HPDE6-E6E7 (cell line): ENCODE measurements at regions not wholly inside any gene's neighbourhood (a gene's known extent, or its start where the extent isn't known, plus 50 kb on each side); places are given as distances from the start of the nearest gene placed in this dataset.

Source experiments
- DNase-seq: peaks from one replicate; pipeline ENCODE4 v3.0.0; 2011; ENCODE audit warnings: missing footprints; ENCODE audit errors: extremely low spot score

DNA sequence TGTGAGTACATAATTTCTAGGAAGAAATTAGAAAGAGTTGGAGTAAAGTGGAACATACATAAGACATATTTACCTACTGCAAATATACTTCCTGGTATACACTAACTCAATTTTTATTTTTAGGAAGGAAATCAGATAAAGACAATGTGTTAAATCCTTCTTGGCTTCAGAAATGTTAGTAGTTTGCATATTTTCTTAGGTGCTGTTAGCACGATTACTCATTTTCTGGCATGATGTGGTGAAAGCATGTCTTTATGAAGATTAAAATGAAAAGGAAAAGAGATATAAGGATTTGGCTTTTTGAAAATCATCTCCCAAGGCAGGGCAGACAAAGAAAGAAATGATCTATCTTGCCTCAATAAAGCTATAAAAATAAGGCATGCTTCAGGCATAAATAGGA is 287.6 kb upstream of the E2F7 start:
- DNase-seq, result no peak

DNA sequence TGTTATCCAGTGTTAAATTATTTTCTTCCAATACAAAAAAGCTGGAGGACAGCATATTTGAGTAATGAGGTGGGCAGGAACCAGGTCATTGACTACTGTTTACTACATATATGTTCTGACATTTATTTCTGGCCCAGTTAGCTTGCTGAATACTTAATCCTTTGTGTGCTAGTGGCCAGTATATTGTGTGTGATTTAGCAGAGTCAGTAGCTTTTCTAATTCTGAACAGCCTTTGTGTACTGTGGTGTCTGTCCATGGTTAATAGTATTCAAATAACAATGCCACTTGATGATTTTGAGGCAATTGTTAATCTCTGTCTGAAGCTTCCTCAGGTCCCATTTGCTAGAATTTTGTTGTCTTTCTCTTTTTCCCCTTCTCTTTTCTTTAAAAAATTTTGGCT is 286.5 kb upstream of the E2F7 start:
- no peak for DNase-seq

DNA sequence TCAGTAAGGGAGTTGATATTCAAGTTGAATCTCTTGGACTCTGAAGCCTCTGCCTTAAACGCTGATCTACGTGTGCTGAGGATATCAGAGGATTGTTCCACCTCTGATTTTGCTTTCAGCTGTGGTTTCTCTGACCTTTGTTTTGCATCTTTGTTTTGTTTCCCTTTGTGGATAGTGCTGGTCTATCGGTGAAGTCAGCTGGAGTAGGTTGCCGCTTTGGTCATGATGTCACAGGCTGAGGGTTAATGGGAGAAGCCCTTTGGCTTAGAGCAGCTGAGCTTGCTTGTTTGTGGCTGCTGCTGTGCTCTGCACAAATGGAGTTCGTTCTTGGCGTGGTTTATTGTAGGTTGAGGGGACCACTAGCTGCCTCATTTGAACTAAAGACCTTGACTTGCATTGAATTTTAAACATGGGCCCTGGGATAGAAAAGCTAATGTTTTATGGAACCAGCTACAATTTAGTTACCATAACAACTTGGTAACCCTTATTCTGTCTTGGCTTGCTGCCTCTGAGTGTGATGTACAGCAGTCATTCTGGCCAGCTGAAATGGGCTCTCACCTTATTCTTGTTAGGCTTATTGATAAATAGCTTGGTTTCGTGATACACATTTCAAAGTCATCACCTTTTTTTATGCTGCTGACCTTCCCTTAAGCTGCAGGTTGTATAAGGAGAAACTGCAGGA is 284.5 kb upstream of the E2F7 start:
- DNase-seq, result no peak

DNA sequence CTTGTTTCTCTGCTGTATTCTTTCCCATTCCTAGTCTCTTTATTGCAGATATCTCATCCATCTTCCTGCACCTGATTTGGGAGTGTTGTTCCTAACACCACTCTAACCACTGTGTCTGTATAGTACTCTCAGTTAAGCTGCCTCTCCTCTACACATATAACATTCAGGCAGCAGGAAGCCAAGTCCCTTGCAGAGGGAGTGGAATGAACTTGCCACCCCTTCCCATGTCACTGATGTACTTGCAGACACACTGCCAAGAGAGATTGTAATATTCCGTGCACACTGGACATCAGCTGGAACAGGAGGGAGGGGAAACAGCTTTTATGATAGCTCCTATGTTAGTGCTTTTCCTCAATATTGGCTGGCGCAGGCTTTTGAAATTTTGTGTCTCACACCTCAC is 281.6 kb upstream of the E2F7 start:
- no peak for DNase-seq

DNA sequence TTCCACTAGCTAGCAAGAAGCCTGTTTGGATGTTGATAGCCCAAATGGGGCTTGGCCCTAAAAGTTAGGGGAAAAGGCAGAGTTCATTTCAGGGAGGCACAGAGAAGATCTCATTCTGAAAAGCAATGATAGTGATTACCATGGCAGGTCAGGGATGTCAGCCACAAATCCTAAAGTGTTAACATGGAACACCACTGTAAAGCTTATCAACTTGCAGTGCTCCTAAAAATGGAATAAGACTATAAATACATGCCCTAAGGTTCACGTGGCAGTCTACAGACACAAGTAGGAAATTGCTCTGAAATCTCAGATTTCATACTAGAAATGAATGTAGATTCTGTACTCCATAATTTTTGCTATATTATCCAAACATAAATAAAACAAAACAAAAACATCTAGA is 280.0 kb upstream of the E2F7 start:
- no peak for DNase-seq

DNA sequence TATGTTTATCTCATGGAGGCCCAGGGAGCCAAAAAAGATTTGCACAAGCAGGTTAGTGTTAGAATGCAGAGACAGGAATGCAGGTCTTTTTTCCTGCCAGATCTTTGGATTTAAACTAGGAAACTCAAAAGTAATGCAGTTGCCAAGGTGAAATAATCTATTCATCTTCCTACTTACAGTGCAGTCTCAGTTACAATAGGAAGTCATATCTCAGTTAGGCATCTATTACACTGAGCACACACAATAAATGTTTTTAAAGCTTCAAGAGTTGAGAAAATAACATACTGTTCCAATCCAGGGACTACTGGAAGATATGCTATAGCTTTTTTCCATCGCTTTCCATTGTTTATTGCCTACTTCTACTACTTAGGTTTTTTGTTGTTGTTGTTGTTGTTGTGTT is 279.3 kb upstream of the E2F7 start:
- DNase-seq, result no peak

DNA sequence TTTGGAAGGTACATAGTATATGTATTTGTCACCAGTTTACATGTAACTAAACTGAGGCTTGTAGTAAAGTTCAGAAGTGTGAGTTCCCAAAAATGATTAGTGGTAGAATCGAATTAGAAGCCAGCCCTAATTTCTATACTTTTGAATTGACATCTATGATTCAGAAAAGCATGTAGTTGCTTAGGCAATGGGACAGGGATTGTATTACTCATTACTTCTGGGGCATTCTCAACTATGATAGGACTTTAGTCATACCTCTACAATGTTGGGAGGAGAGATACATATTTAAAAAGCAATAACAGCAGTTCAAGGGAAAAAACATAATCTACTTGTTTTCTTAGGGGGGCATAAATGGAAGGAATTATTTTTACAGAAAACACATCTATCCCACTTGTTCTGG is 277.9 kb upstream of the E2F7 start:
- DNase-seq, result peak; percentile 40

DNA sequence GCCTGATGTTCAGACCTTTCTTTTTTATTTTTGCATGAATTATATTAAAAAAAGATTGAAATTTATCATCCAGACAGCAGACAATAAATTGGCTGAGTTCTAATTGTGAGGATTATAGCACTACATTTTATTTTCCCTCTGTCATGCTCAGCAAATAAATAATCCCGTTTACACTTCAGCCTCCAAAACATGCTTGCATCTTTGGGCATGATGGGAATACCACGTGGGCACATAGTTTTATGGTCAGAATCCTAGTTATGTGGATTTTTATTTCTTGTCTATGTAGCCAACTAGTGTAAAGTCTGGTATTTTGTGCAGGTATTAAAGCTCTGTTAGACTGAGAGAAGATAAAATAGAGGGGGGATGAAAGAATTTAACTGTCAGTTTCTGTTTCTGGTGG is 276.9 kb upstream of the E2F7 start:
- DNase-seq, result no peak

DNA sequence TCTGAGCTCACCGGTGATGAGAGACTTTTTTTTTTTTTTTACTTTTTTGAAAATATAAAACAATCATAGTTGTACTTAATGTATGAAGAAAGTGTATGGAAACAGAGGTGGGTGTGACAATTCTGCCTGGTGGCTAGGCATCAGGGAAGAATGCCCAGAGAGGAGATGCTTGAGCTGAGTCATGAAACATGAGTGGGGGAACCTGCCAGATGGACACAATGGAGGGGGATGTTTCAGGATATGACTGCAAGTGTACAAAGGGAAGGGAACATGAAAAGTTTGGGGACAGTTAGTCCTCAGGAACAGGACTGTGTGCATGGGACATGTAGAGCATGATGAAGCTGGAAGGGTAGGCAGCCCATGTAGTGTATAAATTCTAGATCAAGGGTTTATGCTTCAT is 274.2 kb upstream of the E2F7 start:
- DNase-seq, result no peak

DNA sequence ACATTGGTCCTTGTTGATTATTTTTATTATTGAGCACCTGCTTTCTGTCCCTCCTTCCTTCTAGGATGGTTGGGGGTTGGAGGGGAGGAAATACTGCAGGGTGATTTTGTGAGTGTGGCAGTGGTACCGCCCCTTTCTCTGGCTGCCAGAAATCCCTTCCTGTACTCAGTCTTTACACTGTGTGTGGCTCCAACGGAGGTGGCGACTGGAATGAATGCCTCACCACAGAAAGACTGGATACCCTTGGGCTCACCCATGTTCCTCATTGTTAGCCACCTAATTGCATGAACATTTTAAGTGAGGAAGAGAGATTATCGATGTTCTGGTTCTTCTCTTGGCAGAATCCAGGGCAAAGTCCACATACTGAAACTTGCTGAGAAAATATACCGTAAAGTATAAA is 272.0 kb upstream of the E2F7 start:
- DNase-seq, result no peak

DNA sequence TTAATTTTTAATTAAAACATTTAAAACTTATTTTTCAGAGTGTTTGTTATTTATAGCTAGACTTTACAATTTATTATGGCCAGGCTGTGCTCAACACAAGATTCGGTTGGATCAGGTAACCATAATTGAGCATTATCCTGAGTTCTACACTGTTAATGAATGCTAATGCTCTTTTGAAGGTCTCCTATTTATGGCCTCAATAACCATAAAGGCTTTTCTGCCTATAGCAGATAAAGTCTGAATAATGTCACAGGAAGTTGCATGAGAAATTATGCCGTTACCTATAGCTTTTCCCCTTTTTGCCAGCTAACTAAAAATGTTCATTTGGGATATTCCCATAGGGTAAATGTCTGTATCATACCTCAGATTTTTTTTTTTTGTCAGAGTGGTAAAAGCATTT is 269.4 kb upstream of the E2F7 start:
- no peak for DNase-seq

DNA sequence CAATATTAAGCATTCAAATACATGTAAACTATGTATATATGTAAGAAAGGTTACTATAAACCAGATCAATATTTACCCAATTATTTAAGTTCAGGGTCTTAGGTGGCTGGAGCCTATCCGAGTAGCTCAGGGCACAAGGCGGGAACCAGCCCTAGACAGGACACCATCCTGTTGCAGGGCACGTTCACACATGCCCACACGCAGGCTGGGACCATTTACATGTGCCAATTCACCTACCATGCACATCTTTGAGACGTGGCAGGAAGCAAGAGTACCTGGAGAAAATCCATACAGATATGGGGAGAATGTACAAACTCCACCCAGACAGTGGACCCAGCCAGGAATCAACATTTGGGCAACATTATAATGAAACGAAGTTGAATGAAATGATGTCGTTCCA is 263.0 kb upstream of the E2F7 start:
- no peak for DNase-seq

DNA sequence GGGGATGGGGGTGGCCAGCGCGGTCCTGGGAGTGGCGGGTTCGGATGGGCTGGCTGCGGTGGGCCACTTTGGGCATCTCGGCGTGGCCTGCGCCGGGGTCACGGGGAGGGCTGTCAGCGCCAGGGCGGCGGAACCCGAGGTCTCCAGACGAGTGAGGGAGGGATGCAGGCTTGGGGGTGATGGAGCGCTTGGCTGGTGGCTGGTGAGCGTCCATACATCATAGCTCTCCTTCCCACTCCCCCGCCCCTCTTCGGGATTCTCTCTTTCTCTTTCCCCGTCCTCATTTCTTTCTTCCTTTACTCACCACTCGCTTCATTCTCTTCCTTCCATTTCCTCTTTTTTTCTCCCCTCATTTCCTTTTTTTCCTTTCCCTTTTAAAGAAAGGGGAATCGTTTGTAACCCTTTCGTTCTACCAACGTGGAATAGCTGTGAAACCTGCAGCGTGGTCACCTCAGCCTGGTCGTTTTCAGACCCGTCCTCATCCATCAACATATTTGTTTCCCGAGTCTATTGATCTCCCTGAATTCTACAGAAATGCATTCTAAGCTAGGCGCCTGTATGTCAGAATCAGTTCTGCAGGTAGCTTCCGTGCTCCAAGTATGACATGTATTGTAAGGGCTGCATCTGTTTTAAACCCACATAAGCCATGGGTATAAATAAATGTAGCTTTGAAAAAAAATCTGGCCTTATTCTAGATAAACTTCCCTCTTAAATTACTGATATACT is 260.3 kb upstream of the E2F7 start:
- DNase-seq, result no peak

DNA sequence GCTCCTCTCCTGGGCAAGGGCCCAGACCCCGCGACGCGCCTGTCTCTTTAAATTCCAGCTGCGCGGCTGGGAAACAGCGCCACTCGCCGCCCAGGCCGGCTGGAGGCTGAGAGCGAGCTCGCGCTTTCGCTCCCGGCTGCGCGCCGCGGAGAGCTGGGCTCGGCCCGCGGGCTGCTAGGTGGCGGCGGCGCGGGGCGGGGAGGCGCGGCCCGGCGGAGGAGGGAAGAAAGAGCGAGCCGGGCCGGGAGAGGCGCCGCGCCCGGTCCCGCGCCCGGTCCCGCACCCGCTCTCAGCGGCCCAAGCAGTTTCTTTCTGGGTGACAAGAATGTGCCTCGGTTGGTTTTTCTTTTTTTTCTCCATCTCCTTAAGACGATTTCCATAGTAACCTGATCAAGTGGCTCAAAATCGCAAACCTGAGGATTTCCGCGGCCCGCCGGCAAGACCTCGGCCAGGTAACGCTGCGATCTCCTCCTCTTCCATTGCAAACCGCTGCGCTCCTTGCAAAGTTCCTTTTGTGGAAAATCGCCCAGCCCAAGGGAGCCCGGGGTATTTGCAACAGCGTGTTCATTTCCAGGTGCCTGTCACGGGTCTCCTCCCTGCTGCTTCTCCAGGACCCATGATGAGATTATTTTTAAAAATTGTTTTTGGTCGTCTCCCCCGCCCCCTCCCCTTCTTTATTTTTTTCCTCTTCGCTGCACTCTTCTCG is 259.5 kb upstream of the E2F7 start:
- DNase-seq, result peak; percentile 40

DNA sequence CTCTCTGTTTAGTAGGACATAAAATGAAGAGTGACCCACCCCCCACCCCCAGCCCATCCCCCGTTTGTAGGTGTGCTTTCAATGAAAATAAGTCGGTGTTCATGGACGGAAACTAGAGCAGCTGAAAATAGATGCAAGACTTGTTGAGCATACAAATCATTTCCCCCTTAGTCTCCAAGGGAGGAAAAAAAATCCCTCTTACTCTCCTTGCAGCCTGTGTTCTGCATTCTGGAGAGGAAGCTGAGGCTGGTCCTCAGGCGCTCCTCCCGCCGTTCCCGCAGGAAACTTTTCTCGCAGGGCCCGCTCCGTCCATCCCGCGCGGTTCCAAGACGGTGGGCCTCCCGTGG is 259.0 kb upstream of the E2F7 start:
- DNase-seq, result no peak

DNA sequence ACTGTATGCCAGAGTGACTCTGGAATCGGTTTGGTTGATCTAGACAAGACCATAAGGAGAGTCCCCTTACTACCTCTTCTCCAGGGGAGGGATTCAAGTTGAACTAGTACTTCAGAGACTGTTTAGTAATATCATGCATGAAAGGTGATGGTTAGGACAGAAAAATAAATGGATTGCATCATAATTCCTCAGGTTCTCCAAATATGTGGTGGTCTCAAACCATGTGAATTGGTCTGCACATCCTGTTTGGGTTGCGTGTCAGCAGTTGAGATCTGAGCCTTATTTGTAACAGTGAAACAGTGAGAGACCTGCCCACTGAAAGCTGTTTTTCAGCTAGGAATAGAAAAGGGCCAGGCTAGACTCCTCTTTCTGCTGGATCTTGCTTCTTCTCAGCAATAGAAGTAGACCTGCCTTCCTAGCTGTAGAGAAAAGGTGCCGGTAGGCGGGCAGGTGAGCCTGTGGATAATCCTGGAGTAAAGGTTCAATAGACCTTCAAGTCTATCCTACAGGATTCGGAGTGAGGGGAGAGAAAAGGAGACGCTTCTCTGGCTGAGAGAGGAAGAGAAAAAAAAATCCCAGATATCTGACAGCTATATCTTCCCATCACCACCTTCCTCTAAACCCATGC is 258.5 kb upstream of the E2F7 start:
- no peak for DNase-seq

DNA sequence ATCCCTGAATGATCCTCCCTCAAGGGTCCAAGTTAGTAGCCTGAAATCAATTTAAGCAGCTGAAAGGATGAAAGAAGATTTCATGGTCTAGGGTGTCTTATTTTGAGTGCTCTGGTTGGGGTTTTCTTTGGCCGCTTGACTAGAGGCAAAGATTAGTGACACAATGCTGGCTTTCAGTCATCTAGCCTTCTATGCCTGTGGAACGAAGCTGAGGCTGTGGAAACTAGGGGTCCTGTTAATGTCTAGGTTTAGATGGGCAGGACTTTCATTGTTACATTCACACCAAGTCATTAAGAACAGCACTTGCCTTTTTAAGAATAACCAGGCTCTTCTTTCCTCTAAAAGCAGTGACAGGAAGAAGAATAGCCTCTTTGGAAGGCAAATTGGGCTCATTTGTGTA is 253.8 kb upstream of the E2F7 start:
- no peak for DNase-seq

DNA sequence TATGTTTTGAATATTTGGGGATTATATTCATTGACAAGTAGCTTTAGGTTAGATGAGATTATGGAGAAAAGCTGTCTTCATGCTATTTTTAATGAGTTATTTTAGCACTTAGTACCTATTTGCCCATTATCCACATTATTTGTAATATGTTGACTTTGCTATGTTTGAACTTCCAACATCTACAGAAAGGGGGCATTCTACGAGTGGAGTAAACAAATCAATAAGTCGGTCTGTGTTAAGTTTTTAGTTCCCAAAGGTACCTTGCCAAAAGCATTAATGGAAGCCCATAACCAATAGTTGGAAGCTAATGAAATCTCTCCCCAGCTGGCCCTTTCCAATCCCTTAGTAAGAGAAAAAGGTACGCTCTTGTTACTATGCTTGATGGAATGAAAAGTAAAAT is 250.0 kb upstream of the E2F7 start:
- no peak for DNase-seq

DNA sequence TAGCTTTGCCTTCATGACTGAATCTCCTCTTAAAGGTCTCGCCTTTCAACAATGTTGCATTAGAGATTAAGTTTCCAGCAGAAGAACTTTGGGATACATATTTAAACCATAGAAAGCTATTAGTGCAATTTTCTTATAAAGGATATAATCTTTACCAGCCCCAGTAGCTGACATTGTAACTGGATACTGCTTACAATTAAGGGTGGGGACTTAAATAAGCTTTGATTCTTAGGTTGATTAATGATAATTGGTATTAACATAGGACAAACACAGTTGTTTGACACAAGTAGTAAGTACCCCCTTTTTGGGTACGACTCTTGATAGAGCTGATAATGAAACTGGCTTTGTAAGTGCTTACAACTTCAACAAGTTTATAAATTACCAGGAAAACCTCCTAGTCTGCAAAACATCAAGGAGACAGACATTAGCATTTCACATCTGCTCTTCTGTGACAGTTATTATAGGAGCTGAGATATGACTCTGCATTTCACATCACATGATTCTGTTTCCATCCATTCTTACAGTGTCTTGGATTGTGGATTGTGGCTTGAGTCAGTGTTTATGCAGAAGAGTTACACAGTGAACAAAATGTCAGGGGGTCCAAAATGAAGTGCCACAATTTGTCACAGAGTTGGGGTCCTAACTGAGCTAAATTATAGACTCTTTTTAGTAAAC is 249.1 kb upstream of the E2F7 start:
- DNase-seq, result no peak

DNA sequence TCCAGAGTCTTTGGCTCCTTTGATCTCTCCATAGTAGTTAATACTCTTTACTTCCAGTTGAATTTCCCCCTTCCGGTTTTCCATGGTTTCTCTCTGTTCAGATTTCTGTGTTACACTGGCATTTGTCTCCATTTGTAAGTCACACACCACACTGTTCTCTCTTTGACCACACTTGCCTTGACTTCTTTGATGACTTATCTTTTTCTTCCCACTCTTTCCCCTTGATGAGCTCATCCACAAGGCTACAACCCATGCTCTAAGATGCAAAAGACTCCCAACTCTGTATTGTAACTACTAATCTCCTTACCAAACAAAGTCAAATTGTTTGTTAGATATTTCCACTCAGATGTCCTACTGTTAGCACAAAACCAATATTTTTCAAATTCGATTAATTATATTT is 242.7 kb upstream of the E2F7 start:
- DNase-seq, result no peak

DNA sequence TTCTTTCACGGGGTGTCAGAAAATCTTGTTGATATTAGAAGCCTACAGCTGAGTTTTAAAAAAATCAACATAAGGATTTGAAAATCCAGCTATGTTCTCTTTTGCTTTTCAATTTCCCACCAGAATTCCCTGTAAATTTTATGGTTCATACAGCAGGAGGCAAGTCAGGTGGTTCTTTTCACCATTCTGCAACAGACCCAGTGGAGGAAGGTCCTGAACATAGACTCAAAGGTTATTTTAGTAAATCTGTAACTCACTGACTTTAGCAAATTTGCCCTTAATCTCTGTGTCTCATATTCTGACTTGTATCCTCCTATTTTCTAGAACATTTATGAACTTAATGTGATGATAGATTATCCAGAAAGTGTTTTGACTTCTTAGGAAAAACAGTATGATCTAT is 235.4 kb upstream of the E2F7 start:
- DNase-seq, result no peak
